ENCODE measurements at regions not wholly inside any gene's neighbourhood (a gene's known extent, or its start where the extent isn't known, plus 50 kb on each side); places are given as distances from the start of the nearest gene placed in this dataset.

DNA sequence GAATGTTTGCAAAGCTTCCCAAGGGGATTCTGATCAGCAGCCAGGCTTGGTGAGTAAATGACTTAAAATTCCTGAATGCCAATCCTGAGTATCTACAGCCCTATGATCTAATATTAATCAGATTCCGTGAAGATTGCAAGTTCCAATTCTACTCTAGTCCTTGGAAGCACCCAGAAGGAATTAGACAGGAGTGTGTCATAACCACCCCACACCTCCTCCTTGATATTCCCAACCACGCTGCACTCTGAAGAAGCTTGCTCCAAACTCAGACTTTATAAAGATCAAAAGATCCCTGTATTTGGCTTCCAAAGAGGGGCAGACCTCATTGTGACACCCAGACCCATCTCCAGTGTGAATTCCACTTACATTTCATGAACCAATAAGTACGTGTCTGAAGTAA lies 306.0 kb downstream of the BCL11B start:
- no peak for DNase-seq
- intact Hi-C loops (cut with DNase I): no loop called here
- no peaks in the 10 kb centered on the region for H3K9me3 ChIP-seq
- no peak overlapping the region for H3K27ac ChIP-seq
- H3K27me3 ChIP-seq: no peaks in the 10 kb centered on the region
- no peak overlapping the region for H3K9ac ChIP-seq (ENCODE audit: low read depth in 2 of 2, low read length in 2 of 2)
- no peaks in the 10 kb centered on the region for H3K4me1 ChIP-seq
- TF ChIP-seq, protein P1, sequence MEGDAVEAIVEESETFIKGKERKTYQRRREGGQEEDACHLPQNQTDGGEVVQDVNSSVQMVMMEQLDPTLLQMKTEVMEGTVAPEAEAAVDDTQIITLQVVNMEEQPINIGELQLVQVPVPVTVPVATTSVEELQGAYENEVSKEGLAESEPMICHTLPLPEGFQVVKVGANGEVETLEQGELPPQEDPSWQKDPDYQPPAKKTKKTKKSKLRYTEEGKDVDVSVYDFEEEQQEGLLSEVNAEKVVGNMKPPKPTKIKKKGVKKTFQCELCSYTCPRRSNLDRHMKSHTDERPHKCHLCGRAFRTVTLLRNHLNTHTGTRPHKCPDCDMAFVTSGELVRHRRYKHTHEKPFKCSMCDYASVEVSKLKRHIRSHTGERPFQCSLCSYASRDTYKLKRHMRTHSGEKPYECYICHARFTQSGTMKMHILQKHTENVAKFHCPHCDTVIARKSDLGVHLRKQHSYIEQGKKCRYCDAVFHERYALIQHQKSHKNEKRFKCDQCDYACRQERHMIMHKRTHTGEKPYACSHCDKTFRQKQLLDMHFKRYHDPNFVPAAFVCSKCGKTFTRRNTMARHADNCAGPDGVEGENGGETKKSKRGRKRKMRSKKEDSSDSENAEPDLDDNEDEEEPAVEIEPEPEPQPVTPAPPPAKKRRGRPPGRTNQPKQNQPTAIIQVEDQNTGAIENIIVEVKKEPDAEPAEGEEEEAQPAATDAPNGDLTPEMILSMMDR (IDR thresholded peaks at IDR 0.05): no peak
- no peaks in the 10 kb centered on the region for H3K36me3 ChIP-seq
- H3K4me3 ChIP-seq: no peak overlapping the region

DNA sequence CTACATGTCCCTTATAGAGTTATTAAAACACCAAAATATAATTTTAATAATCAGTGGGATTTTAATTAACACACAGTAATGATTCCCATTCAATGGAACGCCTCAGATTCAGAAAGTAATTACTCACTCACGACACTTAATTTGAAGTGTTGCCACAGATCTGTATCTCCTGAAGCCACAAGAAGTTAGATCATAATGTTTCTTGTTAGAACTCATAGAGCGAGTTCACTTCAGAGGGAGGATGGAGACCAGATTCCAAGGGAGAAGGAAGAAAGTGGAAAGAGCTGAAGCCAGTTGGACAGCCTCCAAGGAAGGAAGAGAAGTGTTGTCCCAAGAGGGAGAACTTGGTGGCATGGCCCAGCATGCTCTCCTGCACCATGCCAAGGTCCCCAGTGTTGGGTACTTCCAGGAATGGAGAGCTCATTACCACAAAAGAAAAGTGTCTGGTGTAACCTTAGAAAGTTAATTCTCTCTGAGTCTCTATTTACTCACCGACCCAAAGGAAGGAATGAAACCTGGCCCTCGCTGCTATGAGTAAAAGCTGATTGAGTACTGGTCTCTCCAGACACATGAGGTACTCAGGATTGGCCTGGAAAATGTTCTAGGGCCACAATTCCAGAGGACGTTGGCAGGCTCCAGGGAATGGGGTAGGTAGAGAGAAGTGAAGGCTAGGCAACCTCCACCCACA lies 305.4 kb downstream of the BCL11B start:
- Histone ChIP-seq H3K36me3 (no peaks in the 10 kb centered on the region), H3K9me3 (no peaks in the 10 kb centered on the region), H3K27me3 (no peaks in the 10 kb centered on the region), H3K27ac (no peak overlapping the region), H3K4me3 (no peak overlapping the region), H3K9ac (ENCODE audit: low read depth in 2 of 2, low read length in 2 of 2) (no peak overlapping the region), H3K4me1 (no peaks in the 10 kb centered on the region)
- DNase-seq: no peak
- TF ChIP-seq, protein P1 (IDR thresholded peaks at IDR 0.05): no peak
- intact Hi-C loops (cut with DNase I): no loop called here

DNA sequence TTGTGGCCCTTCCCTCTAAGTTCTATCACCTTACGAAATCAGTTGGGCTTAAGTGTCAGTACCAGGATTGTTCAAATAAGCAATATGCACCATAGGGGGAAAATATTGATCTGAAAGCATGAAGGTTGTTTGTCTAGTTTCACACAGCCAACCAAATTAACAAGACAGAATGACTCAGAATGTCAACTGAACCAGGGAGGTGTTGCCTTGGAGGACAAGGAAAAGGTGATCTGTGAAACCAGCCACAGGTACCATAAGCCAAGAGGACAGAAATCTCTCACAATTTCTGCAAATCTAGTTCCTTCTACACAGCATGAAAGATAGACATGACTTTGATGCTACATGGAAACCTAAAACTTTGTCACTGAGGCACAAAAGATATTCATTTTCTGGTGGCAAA lies 297.9 kb downstream of the BCL11B start:
- H3K27ac ChIP-seq: no peak overlapping the region
- no peaks in the 10 kb centered on the region for H3K4me1 ChIP-seq
- no peak for DNase-seq
- H3K9ac ChIP-seq (ENCODE audit: low read depth in 2 of 2, low read length in 2 of 2): no peak overlapping the region
- TF ChIP-seq, protein P1 (IDR thresholded peaks at IDR 0.05): no peak
- no peaks in the 10 kb centered on the region for H3K36me3 ChIP-seq
- no peaks in the 10 kb centered on the region for H3K9me3 ChIP-seq
- no peaks in the 10 kb centered on the region for H3K27me3 ChIP-seq
- intact Hi-C loops (cut with DNase I): no loop called here
- no peak overlapping the region for H3K4me3 ChIP-seq

DNA sequence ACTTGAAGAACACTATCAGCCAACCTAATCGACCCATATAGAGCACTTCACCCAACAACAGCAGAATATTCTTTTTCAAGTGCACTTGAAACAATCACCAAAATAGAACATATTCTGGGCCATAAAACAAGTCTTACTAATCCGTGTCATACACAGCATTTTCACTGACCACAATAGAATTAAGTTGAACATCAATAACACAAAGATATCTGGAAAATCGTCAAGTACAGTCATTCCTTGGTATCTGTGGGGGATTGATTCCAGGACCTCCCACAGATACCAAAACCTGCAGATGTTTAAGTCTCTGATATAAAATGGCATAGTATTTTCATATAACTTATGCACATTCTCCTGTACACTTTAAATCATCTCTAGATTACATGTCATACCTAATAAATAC lies 295.7 kb downstream of the BCL11B start:
- no peak overlapping the region for H3K9ac ChIP-seq (ENCODE audit: low read depth in 2 of 2, low read length in 2 of 2)
- no peak overlapping the region for H3K4me3 ChIP-seq
- no peaks in the 10 kb centered on the region for H3K36me3 ChIP-seq
- TF ChIP-seq, protein P1 (IDR thresholded peaks at IDR 0.05): no peak
- H3K9me3 ChIP-seq: no peaks in the 10 kb centered on the region
- H3K4me1 ChIP-seq: no peaks in the 10 kb centered on the region
- DNase-seq: no peak
- intact Hi-C loops (cut with DNase I): no loop called here
- H3K27ac ChIP-seq: no peak overlapping the region
- H3K27me3 ChIP-seq: no peaks in the 10 kb centered on the region

DNA sequence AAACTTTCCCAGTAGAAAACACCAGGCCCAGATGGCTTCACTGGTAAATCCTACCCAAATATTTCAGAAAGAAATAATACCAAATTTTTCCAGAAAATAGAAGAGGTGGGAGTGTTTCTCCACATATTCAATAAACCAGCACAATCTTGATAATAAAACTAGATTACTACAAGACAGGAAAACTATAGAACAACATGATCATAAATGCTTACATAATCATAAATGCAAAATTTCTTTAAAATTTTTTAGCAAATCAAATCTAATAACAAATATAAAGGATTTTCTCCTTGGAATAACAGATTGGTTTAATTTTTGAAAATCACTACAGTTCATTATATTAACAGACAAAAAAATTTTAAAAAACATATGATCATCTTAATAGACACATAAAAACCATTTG lies 294.5 kb downstream of the BCL11B start:
- no peak overlapping the region for H3K9ac ChIP-seq (ENCODE audit: low read depth in 2 of 2, low read length in 2 of 2)
- intact Hi-C loops (cut with DNase I): no loop called here
- TF ChIP-seq, protein P1 (IDR thresholded peaks at IDR 0.05): no peak
- H3K27me3 ChIP-seq: no peaks in the 10 kb centered on the region
- no peaks in the 10 kb centered on the region for H3K4me1 ChIP-seq
- no peaks in the 10 kb centered on the region for H3K9me3 ChIP-seq
- no peaks in the 10 kb centered on the region for H3K36me3 ChIP-seq
- no peak overlapping the region for H3K4me3 ChIP-seq
- DNase-seq: no peak
- H3K27ac ChIP-seq: no peak overlapping the region

Measured in colonic mucosa (tissue), 4 donors.